NCI-H226 (cell line): ENCODE measurements at regions not wholly inside any gene's neighbourhood (a gene's known extent, or its start where the extent isn't known, plus 50 kb on each side); places are given as distances from the start of the nearest gene placed in this dataset.
A peak's percentile ranks its signal among the peaks of the same experiment; 100 is the strongest.

Experiments
- DNase-seq: peaks from one replicate; pipeline ENCODE4 v3.0.0-alpha.2; 2015

GRCh38 chr2:153189091-153189888, 289.3 kb downstream of the RPRM start:
- DNase-seq, result no peak

- no peak for DNase-seq
These were observed 298.8 kb downstream of the RPRM start for GRCh38 chr2:153179808-153180207.

GRCh38 chr2:153169609-153170008, 309.0 kb downstream of the RPRM start:
- DNase-seq, result no peak

GRCh38 chr2:153165021-153165420, 313.5 kb downstream of the RPRM start:
- no peak for DNase-seq

- DNase-seq, result peak; percentile 3
These were observed 315.5 kb downstream of the RPRM start for GRCh38 chr2:153163055-153163454.

GRCh38 chr2:153156743-153157142, 321.8 kb downstream of the RPRM start:
- DNase-seq, result no peak

GRCh38 chr2:153152036-153152435, 326.5 kb downstream of the RPRM start:
- no peak for DNase-seq

GRCh38 chr2:153145470-153145978, 333.0 kb downstream of the RPRM start:
- no peak for DNase-seq

- DNase-seq, result no peak
These were observed 335.0 kb downstream of the RPRM start for GRCh38 chr2:153143540-153143939.

- DNase-seq, result no peak
These were observed 338.1 kb downstream of the RPRM start for GRCh38 chr2:153140498-153140897.

- no peak for DNase-seq
These were observed 339.7 kb downstream of the RPRM start for GRCh38 chr2:153138651-153139375.

- DNase-seq, result no peak
These were observed 342.3 kb downstream of the RPRM start for GRCh38 chr2:153136216-153136615.

GRCh38 chr2:153134725-153135124, 343.8 kb downstream of the RPRM start:
- no peak for DNase-seq

- no peak for DNase-seq
These were observed 344.8 kb downstream of the RPRM start for GRCh38 chr2:153133716-153134115.

- no peak for DNase-seq
These were observed 346.1 kb downstream of the RPRM start for GRCh38 chr2:153132418-153132817.

- DNase-seq, result no peak
These were observed 363.4 kb downstream of the RPRM start for GRCh38 chr2:153115141-153115540.

- DNase-seq, result no peak
These were observed 368.1 kb downstream of the RPRM start for GRCh38 chr2:153110486-153110885.

GRCh38 chr2:153109793-153110192, 368.8 kb downstream of the RPRM start:
- no peak for DNase-seq

- DNase-seq, result no peak
These were observed 371.6 kb downstream of the RPRM start for GRCh38 chr2:153106802-153107477.

- peak; percentile 76 for DNase-seq
These were observed 372.6 kb downstream of the RPRM start for GRCh38 chr2:153105829-153106578.

- peak; percentile 79 for DNase-seq
These were observed 377.4 kb downstream of the RPRM start for GRCh38 chr2:153101187-153101586.

GRCh38 chr2:153100151-153100550, 378.4 kb downstream of the RPRM start:
- DNase-seq, result no peak

GRCh38 chr2:153098073-153098472, 379.7 kb downstream of the ARL6IP6 start:
- DNase-seq, result no peak
